ENCODE measurements at regions not wholly inside any gene's neighbourhood (a gene's known extent, or its start where the extent isn't known, plus 50 kb on each side); places are given as distances from the start of the nearest gene placed in this dataset.

DNA sequence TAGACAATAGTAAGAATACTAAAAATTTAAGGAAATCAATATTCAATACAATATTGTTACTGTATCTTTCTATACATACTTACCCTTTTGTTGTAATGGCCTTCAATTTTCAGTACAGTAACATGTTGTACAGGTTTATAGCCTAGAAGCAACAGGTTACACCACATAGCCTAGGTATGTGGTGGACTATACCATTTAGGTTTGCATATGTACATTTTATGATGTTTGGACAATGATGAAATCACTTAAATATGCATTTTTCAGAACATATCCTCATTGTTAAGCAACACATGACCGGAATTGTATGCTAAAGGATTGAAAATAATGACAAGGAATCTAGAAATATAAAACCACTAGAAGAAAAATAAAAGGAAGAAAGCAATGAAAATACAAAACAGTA lies 611.4 kb downstream of the DACH1 start:
- Mint-ChIP-seq H3K36me3 (ENCODE audit: insufficient read depth, unreplicated experiment) (no peaks in the 10 kb centered on the region), H3K27me3 (ENCODE audit: insufficient read depth, unreplicated experiment) (peaks cover 68% of the 10 kb centered on the region), H3K4me3 (ENCODE audit: unreplicated experiment) (no peak overlapping the region), H3K27ac (ENCODE audit: low read depth, unreplicated experiment) (no peak overlapping the region), H3K4me1 (ENCODE audit: insufficient read depth, unreplicated experiment) (no peaks in the 10 kb centered on the region), H3K9me3 (ENCODE audit: unreplicated experiment) (no peaks in the 10 kb centered on the region)
- no TSS peak for BruUV-seq (replicated peaks)
- intact Hi-C loops (cut with micrococcal nuclease): no loop called here
- CTCF ChIA-PET: no interaction called here
- no peak for DNase-seq (ENCODE audit: unreplicated experiment)
- POLR2A ChIA-PET: no interaction called here
- TF ChIP-seq, protein P1, sequence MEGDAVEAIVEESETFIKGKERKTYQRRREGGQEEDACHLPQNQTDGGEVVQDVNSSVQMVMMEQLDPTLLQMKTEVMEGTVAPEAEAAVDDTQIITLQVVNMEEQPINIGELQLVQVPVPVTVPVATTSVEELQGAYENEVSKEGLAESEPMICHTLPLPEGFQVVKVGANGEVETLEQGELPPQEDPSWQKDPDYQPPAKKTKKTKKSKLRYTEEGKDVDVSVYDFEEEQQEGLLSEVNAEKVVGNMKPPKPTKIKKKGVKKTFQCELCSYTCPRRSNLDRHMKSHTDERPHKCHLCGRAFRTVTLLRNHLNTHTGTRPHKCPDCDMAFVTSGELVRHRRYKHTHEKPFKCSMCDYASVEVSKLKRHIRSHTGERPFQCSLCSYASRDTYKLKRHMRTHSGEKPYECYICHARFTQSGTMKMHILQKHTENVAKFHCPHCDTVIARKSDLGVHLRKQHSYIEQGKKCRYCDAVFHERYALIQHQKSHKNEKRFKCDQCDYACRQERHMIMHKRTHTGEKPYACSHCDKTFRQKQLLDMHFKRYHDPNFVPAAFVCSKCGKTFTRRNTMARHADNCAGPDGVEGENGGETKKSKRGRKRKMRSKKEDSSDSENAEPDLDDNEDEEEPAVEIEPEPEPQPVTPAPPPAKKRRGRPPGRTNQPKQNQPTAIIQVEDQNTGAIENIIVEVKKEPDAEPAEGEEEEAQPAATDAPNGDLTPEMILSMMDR (IDR thresholded peaks at IDR 0.05; ENCODE audit: unreplicated experiment): no peak

DNA sequence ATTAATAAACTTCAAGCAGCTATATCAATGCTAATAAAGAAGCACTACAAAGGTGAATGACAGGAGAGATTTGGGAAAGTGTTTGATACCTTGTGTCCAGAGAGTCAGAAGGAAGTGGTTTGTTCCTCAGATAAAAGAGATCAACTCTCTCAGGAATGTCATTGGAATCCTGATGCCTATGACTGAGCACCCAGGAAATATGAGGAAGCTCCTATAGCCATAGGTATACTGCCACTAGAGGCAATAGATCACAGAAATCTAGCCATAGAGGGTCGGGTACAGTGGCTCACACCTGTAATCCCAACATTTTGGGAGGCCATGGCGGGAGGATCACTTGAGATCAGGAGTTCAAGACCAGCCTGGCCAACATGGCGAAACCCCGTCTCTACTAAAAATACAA lies 612.6 kb downstream of the DACH1 start:
- DNase-seq (ENCODE audit: unreplicated experiment): no peak
- CTCF ChIA-PET: no interaction called here
- Mint-ChIP-seq H3K27ac (ENCODE audit: low read depth, unreplicated experiment) (no peak overlapping the region), H3K36me3 (ENCODE audit: insufficient read depth, unreplicated experiment) (no peaks in the 10 kb centered on the region), H3K27me3 (ENCODE audit: insufficient read depth, unreplicated experiment) (peaks cover 74% of the 10 kb centered on the region), H3K9me3 (ENCODE audit: unreplicated experiment) (no peaks in the 10 kb centered on the region), H3K4me3 (ENCODE audit: unreplicated experiment) (no peak overlapping the region), H3K4me1 (ENCODE audit: insufficient read depth, unreplicated experiment) (no peaks in the 10 kb centered on the region)
- TF ChIP-seq, protein P1 (IDR thresholded peaks at IDR 0.05; ENCODE audit: unreplicated experiment): no peak
- intact Hi-C loops (cut with micrococcal nuclease): no loop called here
- POLR2A ChIA-PET: no interaction called here
- BruUV-seq (replicated peaks): no TSS peak

DNA sequence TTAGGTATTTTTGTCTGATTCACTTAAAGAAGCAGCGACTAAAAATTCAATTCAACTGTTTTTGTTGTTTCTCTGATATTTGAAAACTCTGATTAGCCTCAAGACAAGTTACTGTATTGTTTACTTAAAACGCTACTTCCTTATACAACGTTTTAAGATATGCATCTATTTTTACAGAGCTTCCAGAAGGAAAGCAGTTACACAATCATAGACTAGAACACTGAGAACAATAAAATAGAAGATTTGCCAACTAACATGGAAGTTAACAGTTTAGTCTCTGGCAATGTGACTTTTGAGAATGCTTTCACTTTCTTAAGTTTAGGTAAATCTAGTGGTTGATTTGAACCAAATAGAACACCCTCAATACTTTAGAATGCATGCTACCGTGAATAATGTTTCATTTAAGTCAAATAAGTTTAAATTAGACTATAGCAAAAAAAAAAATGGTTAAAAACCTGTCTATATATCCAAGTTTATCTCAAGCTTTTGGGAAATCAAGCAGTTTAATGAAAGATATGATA lies 614.8 kb downstream of the DACH1 start:
- POLR2A ChIA-PET: no interaction called here
- intact Hi-C loops (cut with micrococcal nuclease): no loop called here
- no peaks in the 10 kb centered on the region for H3K9me3 Mint-ChIP-seq (ENCODE audit: unreplicated experiment)
- BruUV-seq (replicated peaks): no TSS peak
- CTCF ChIA-PET: no interaction called here
- H3K27ac Mint-ChIP-seq (ENCODE audit: low read depth, unreplicated experiment): no peak overlapping the region
- no peaks in the 10 kb centered on the region for H3K36me3 Mint-ChIP-seq (ENCODE audit: insufficient read depth, unreplicated experiment)
- H3K4me3 Mint-ChIP-seq (ENCODE audit: unreplicated experiment): no peak overlapping the region
- H3K4me1 Mint-ChIP-seq (ENCODE audit: insufficient read depth, unreplicated experiment): no peaks in the 10 kb centered on the region
- H3K27me3 Mint-ChIP-seq (ENCODE audit: insufficient read depth, unreplicated experiment): peaks cover 82% of the 10 kb centered on the region
- TF ChIP-seq, protein P1 (IDR thresholded peaks at IDR 0.05; ENCODE audit: unreplicated experiment): no peak
- DNase-seq (ENCODE audit: unreplicated experiment): no peak

DNA sequence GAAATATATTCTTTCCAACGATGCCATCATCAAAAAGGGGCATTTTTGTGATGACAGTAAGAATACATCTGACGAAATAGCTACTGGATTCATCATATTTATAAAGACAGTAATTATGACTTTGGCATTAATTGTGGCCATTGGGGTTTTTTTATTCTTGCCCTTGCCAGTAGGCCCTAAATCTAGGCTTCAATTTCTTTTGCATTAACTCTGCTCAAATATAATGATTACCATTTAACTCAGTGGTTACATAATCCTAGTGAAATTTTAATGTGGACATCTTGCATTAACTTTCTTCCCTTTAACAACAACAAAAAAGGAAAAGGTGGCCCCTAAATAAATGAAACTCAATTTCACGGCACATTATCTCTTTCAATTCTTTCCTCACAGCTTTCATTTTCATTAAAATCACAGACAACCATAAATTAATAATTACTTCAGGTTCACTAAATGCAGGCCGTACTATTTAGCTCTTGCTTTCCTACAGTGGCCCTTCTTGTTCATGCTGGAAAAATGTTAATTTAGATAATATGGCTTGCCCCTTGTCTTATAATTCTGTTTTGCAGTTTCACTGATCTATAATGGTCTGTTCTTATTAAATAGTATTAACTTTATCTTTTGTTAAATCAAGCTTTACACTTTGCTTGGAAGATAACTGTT lies 615.6 kb downstream of the DACH1 start:
- no peaks in the 10 kb centered on the region for H3K36me3 Mint-ChIP-seq (ENCODE audit: insufficient read depth, unreplicated experiment)
- H3K4me1 Mint-ChIP-seq (ENCODE audit: insufficient read depth, unreplicated experiment): no peaks in the 10 kb centered on the region
- no peak for DNase-seq (ENCODE audit: unreplicated experiment)
- POLR2A ChIA-PET: no interaction called here
- H3K4me3 Mint-ChIP-seq (ENCODE audit: unreplicated experiment): no peak overlapping the region
- BruUV-seq (replicated peaks): no TSS peak
- CTCF ChIA-PET: interaction anchor here (0.6 kb wide), 1 partner anchor 169 kb away, joined by 3 read pairs; no protein-coding TSS in a partner anchor
- intact Hi-C loops (cut with micrococcal nuclease): no loop called here
- TF ChIP-seq, protein P1 (IDR thresholded peaks at IDR 0.05; ENCODE audit: unreplicated experiment): no peak
- H3K27me3 Mint-ChIP-seq (ENCODE audit: insufficient read depth, unreplicated experiment): peaks cover 89% of the 10 kb centered on the region
- no peak overlapping the region for H3K27ac Mint-ChIP-seq (ENCODE audit: low read depth, unreplicated experiment)
- H3K9me3 Mint-ChIP-seq (ENCODE audit: unreplicated experiment): no peaks in the 10 kb centered on the region

Measured in MCF 10A (cell line).